Choroid plexus epithelial cell (primary cell): ENCODE measurements at regions not wholly inside any gene's neighbourhood (a gene's known extent, or its start where the extent isn't known, plus 50 kb on each side); places are given as distances from the start of the nearest gene placed in this dataset.
"Not testable (repeated sequence)": the region's sequence is repeated elsewhere in the genome, so short reads cannot be mapped to it uniquely, and the experiment has no call there.

Experiments used
- DNase-seq: peaks from one replicate; pipeline ENCODE4 v3.0.0-alpha.2; 2010; ENCODE audit warnings: low read depth
- H3K4me3 ChIP-seq: 2 replicates; pipeline ENCODE4 v1.5.1; 2011; ENCODE audit warnings: low read depth, mild to moderate bottlenecking, control low read depth, low read length, moderate library complexity
- CTCF ChIP-seq: conservative IDR thresholded peaks from 2 replicates; pipeline ENCODE4 v1.5.1; 2011; ENCODE audit warnings: low read depth, mild to moderate bottlenecking, control low read depth, inconsistent platforms, low read length, moderate library complexity

- no peak for TF ChIP-seq CTCF
- DNase-seq = no peak
Measured at GRCh38 chr6:119830494-119831295, 481.1 kb upstream of the MAN1A1 start.

GRCh38 chr6:119830069-119830468, 480.5 kb upstream of the MAN1A1 start:
- TF ChIP-seq CTCF = no peak
- DNase-seq = no peak
- no peak overlapping the region for H3K4me3 ChIP-seq

More at GRCh38 chr6:119830494-119831295, 481.1 kb upstream of the MAN1A1 start:
- H3K4me3 ChIP-seq = no peak overlapping the region

- not testable (repeated sequence) for H3K4me3 ChIP-seq
- DNase-seq = peak; percentile 1
Measured at GRCh38 chr6:119829499-119829898, 479.9 kb upstream of the MAN1A1 start.

- no peak for TF ChIP-seq CTCF
- no peak for DNase-seq
Measured at GRCh38 chr6:119829006-119829405, 479.4 kb upstream of the MAN1A1 start.

GRCh38 chr6:119821380-119821779, 471.8 kb upstream of the MAN1A1 start:
- no peak for DNase-seq
- TF ChIP-seq CTCF = no peak
- no peak overlapping the region for H3K4me3 ChIP-seq

More at GRCh38 chr6:119829006-119829405, 479.4 kb upstream of the MAN1A1 start:
- no peak overlapping the region for H3K4me3 ChIP-seq

GRCh38 chr6:119818876-119819275, 469.3 kb upstream of the MAN1A1 start:
- no peak for DNase-seq
- H3K4me3 ChIP-seq = no peak overlapping the region
- TF ChIP-seq CTCF = no peak

- DNase-seq = no peak
- TF ChIP-seq CTCF = no peak
- no peak overlapping the region for H3K4me3 ChIP-seq
Measured at GRCh38 chr6:119814609-119815400, 465.2 kb upstream of the MAN1A1 start.
